Gastrocnemius medialis (tissue), 4 donors: ENCODE measurements at regions not wholly inside any gene's neighbourhood (a gene's known extent, or its start where the extent isn't known, plus 50 kb on each side); places are given as distances from the start of the nearest gene placed in this dataset.

ENCODE experiments used
- ATAC-seq, 2 donors: fragments of 150-250 bp; one replicate each; pipeline ENCODE4 v1.9.1; 2016
- DNase-seq, 2 donors: peaks; one replicate each; pipeline ENCODE4 v3.0.0-alpha.2; 2019
- H3K27ac ChIP-seq, 4 donors: fragments of 200-600 bp; sonication (generic); 1 replicate in 1 of 4; 2 replicates in 3 of 4; pipeline ENCODE4 v1.5.1; 2016 to 2018; ENCODE audit warnings: mild to moderate bottlenecking in 2 of 4, moderate library complexity in 1 of 4
- H3K27me3 ChIP-seq, 3 donors: fragments of 200-600 bp; sonication (generic) in 2 of 3; 1 replicate in 1 of 3; 2 replicates in 2 of 3; pipeline versions ENCODE4 v1.5.1 to v1.6.0; 2016 to 2019; ENCODE audit warnings: mild to moderate bottlenecking in 1 of 3, moderate library complexity in 1 of 3
- H3K36me3 ChIP-seq, 2 donors: fragments of 200-600 bp; sonication (generic) in 1 of 2; one replicate each; pipeline ENCODE4 v1.5.1; 2017 to 2018
- H3K4me1 ChIP-seq, 2 donors: fragments of 200-600 bp; sonication (generic) in 1 of 2; one replicate each; pipeline ENCODE4 v1.5.1; 2016 to 2017; ENCODE audit warnings: mild to moderate bottlenecking in 2 of 2
- H3K4me3 ChIP-seq, 4 donors: fragments of 200-600 bp; sonication (generic) in 3 of 4; 1 replicate in 1 of 4; 2 replicates in 3 of 4; pipeline ENCODE4 v1.5.1; 2016 to 2019; ENCODE audit warnings: mild to moderate bottlenecking in 2 of 4
- H3K9me3 ChIP-seq, 3 donors: fragments of 200-600 bp; sonication (generic) in 2 of 3; 1 replicate in 1 of 3; 2 replicates in 2 of 3; pipeline ENCODE4 v1.5.1; 2016 to 2019
- CTCF ChIP-seq, 5 experiments: fragments of 450-650 bp in 3 of 5; fragments of 200-600 bp in 2 of 5; sonication (generic) in 2 of 5; IDR thresholded peaks in 4 of 5; conservative IDR thresholded peaks in 1 of 5; 1 replicate in 4 of 5; 2 replicates in 1 of 5; pipeline ENCODE4 v1.5.1; 2016 to 2019; ENCODE audit warnings: antibody characterized with exemption in 5 of 5, mild to moderate bottlenecking in 3 of 5, moderate library complexity in 3 of 5
- POLR2A ChIP-seq, 2 donors: fragments of 450-650 bp; IDR thresholded peaks; one replicate each; pipeline ENCODE4 v1.6.1; 2017; ENCODE audit warnings: antibody characterized with exemption in 2 of 2, mild to moderate bottlenecking in 2 of 2, moderate library complexity in 2 of 2
- in situ Hi-C, 4 donors: fragments of 200-750 bp; cut with MboI; loops; one replicate each; pipeline versions ENCODE4 v1.15.0 to v1.8.0; 2017; ENCODE audit warnings: low sequenced_read_pairs in 4 of 4
- intact Hi-C: fragments of 100-400 bp; cut with DNase I; formaldehyde crosslinking; loops from one replicate; pipeline ENCODE4 v1.15.1; 2023; ENCODE audit warnings: low total_unique reads

GRCh38 chr2:39487398-39488250 is 50.5 kb upstream of the MAP4K3 start:
- ATAC-seq, result no peak
- no peak overlapping the region for H3K4me3 ChIP-seq
- H3K27me3 ChIP-seq, result no peaks in the 10 kb centered on the region
- in situ Hi-C loops, result no loop called here
- DNase-seq, result no peak
- H3K9me3 ChIP-seq, result no peaks in the 10 kb centered on the region
- peaks cover 13 to 17% of the 10 kb centered on the region in 2 donors for H3K4me1 ChIP-seq
- no peak overlapping the region for H3K27ac ChIP-seq
- H3K36me3 ChIP-seq, result no peaks in the 10 kb centered on the region
- TF ChIP-seq POLR2A (IDR thresholded peaks at IDR 0.05) (no peak), CTCF (IDR thresholded peaks at IDR 0.05 in 4 of 5, conservative IDR thresholded peaks at IDR 0.05 in 1 of 5) (no peak)
- intact Hi-C loops, result no loop called here

- in situ Hi-C loops (no loop called here), intact Hi-C loops (no loop called here)
- ATAC-seq, result no peak
Observed at GRCh38 chr2:39488450-39488849, 51.4 kb upstream of the MAP4K3 start.

GRCh38 chr2:39490586-39490985 is 53.5 kb upstream of the MAP4K3 start:
- H3K27me3 ChIP-seq, result no peaks in the 10 kb centered on the region
- H3K4me3 ChIP-seq, result no peak overlapping the region
- no peak overlapping the region for H3K27ac ChIP-seq
- ATAC-seq (no peak), DNase-seq (no peak)
- TF ChIP-seq CTCF (IDR thresholded peaks at IDR 0.05 in 4 of 5, conservative IDR thresholded peaks at IDR 0.05 in 1 of 5) (no peak), POLR2A (IDR thresholded peaks at IDR 0.05) (no peak)
- intact Hi-C loops, result no loop called here
- no peaks in the 10 kb centered on the region for H3K9me3 ChIP-seq
- H3K36me3 ChIP-seq, result no peaks in the 10 kb centered on the region
- H3K4me1 ChIP-seq, result peaks cover 5 to 14% of the 10 kb centered on the region in 2 donors
- in situ Hi-C loops, result no loop called here

More at GRCh38 chr2:39488450-39488849, 51.4 kb upstream of the MAP4K3 start:
- H3K9me3 ChIP-seq, result no peaks in the 10 kb centered on the region
- H3K27me3 ChIP-seq, result no peaks in the 10 kb centered on the region
- no peak overlapping the region for H3K27ac ChIP-seq
- no peaks in the 10 kb centered on the region for H3K36me3 ChIP-seq
- DNase-seq, result no peak
- no peak overlapping the region for H3K4me3 ChIP-seq
- TF ChIP-seq POLR2A (IDR thresholded peaks at IDR 0.05), result no peak
- no peak for TF ChIP-seq CTCF (IDR thresholded peaks at IDR 0.05 in 4 of 5, conservative IDR thresholded peaks at IDR 0.05 in 1 of 5)
- H3K4me1 ChIP-seq, result peaks cover 13 to 21% of the 10 kb centered on the region in 2 donors

GRCh38 chr2:39491653-39492052 is 54.6 kb upstream of the MAP4K3 start:
- no peaks in the 10 kb centered on the region for H3K27me3 ChIP-seq
- H3K4me1 ChIP-seq, result peaks cover 5 to 14% of the 10 kb centered on the region in 2 donors
- no peaks in the 10 kb centered on the region for H3K9me3 ChIP-seq
- in situ Hi-C loops, result no loop called here
- ATAC-seq (no peak), DNase-seq (no peak)
- peak overlapping the region; percentile 53 to 72 (median 70) for H3K27ac ChIP-seq
- no peaks in the 10 kb centered on the region for H3K36me3 ChIP-seq
- no peak overlapping the region for H3K4me3 ChIP-seq
- no peak for TF ChIP-seq POLR2A (IDR thresholded peaks at IDR 0.05)
- TF ChIP-seq CTCF (IDR thresholded peaks at IDR 0.05 in 4 of 5, conservative IDR thresholded peaks at IDR 0.05 in 1 of 5), result no peak
- intact Hi-C loops, result no loop called here
